IMR-90 (cell line): ENCODE measurements at regions not wholly inside any gene's neighbourhood (a gene's known extent, or its start where the extent isn't known, plus 50 kb on each side); places are given as distances from the start of the nearest gene placed in this dataset.

Experiments
- ATAC-seq: fragments of 200-7000 bp; cut with Tn5 transposase; 2 replicates; pipeline ENCODE4 v1.9.1; 2020; ENCODE audit warnings: low read depth, mild to moderate bottlenecking, moderate library complexity
- BruUV-seq: library from RNA; stranded (reverse); fragments of 400-500 nt; replicated peaks from 2 replicates; lab custom pipeline; 2021; lab: Mats Ljungman, UMichigan
- CTCF ChIA-PET: fragments of 300-600 bp; formaldehyde crosslinking; extraction: SDS; loops from one replicate; lab custom pipeline; 2021; ENCODE audit warnings: antibody characterized with exemption; lab: Yijun Ruan, JAX
- POLR2A ChIA-PET: fragments of 300-600 bp; sonication (Branson Sonifier 250); formaldehyde crosslinking; loops from one replicate; lab custom pipeline; 2022; ENCODE audit warnings: antibody characterized with exemption; ENCODE audit not compliant: unreplicated experiment; lab: Charles Lee
- DNase-seq: peaks from one replicate; pipeline ENCODE4 v3.0.0; 2013
- H2AFZ ChIP-seq: replicated peaks from 2 replicates; pipeline ENCODE3; 2013; ENCODE audit warnings: low read length, mild to moderate bottlenecking; ENCODE audit not compliant: poor library complexity
- H2AK5ac ChIP-seq: 2 replicates; pipeline ENCODE4 v1.6.1; 2013; ENCODE audit warnings: low read depth, low read length, inconsistent platforms
- H2AK9ac ChIP-seq: replicated peaks from 2 replicates; pipeline ENCODE3; 2013; ENCODE audit warnings: mild to moderate bottlenecking, low read depth, low read length, moderate library complexity; ENCODE audit not compliant: poor library complexity
- H2BK120ac ChIP-seq: 2 replicates; pipeline ENCODE4 v1.6.1; 2013; ENCODE audit warnings: low read depth, low read length, inconsistent platforms
- H2BK15ac ChIP-seq: 3 replicates; pipeline ENCODE4 v1.6.1; 2013; ENCODE audit warnings: low read depth, low read length, inconsistent platforms
- H2BK20ac ChIP-seq: 2 replicates; pipeline ENCODE4 v1.6.1; 2013; ENCODE audit warnings: low read depth, mild to moderate bottlenecking, inconsistent platforms, low read length, moderate library complexity
- H2BK5ac ChIP-seq: 2 replicates; pipeline ENCODE4 v1.6.1; 2013; ENCODE audit warnings: mild to moderate bottlenecking, low read depth, low read length, inconsistent platforms; ENCODE audit not compliant: poor library complexity, severe bottlenecking
- H3K14ac ChIP-seq: replicated peaks from 2 replicates; pipeline ENCODE4 v1.6.1; 2013; ENCODE audit warnings: low read depth, low read length, inconsistent platforms
- H3K18ac ChIP-seq: 2 replicates; pipeline ENCODE4 v1.6.1; 2013; ENCODE audit warnings: low read depth, low read length, control low read depth
- H3K23ac ChIP-seq: 2 replicates; pipeline ENCODE4 v1.6.1; 2013; ENCODE audit warnings: low read depth, low read length, inconsistent platforms
- H3K27ac ChIP-seq: 2 replicates; pipeline ENCODE4 v1.5.1; 2013; ENCODE audit warnings: mild to moderate bottlenecking, control low read depth, low read length; ENCODE audit not compliant: insufficient read depth
- H3K27me3 ChIP-seq: 2 replicates; pipeline ENCODE4 v1.6.1; 2013; ENCODE audit warnings: low read length; ENCODE audit not compliant: control insufficient read depth, insufficient read depth
- H3K36me3 ChIP-seq: 2 replicates; pipeline ENCODE4 v1.6.1; 2013; ENCODE audit warnings: low read length, mixed read lengths; ENCODE audit not compliant: control insufficient read depth, insufficient read depth
- H3K4ac ChIP-seq: 2 replicates; pipeline ENCODE4 v1.6.1; 2013; ENCODE audit warnings: low read depth, low read length, inconsistent platforms
- H3K4me1 ChIP-seq: 2 replicates; pipeline ENCODE4 v1.6.1; 2013; ENCODE audit warnings: low read length, mixed read lengths; ENCODE audit not compliant: control insufficient read depth, insufficient read depth
- H3K4me2 ChIP-seq: 2 replicates; pipeline ENCODE4 v1.6.1; 2013; ENCODE audit warnings: low read depth, mild to moderate bottlenecking, control low read depth, low read length, moderate library complexity
- H3K4me3 ChIP-seq: 2 replicates; pipeline ENCODE4 v1.5.1; 2013; ENCODE audit warnings: low read depth, mild to moderate bottlenecking, control low read depth, low read length, moderate library complexity; ENCODE audit not compliant: insufficient read depth
- H3K56ac ChIP-seq: 2 replicates; pipeline ENCODE4 v1.6.1; 2013; ENCODE audit warnings: low read length, inconsistent platforms; ENCODE audit not compliant: insufficient read depth; ENCODE audit errors: extremely low read depth
- H3K79me1 ChIP-seq, 2 experiments: 2 replicates each; pipeline ENCODE4 v1.6.1; 2013; ENCODE audit warnings: low read length in 2 of 2, inconsistent platforms in 1 of 2, low read depth in 1 of 2
- H3K9ac ChIP-seq: 2 replicates; pipeline ENCODE4 v1.6.1; 2013; ENCODE audit warnings: low read depth, low read length, control low read depth
- H3K9me1 ChIP-seq: 2 replicates; pipeline ENCODE4 v1.6.1; 2013; ENCODE audit warnings: low read length, inconsistent platforms; ENCODE audit not compliant: insufficient read depth
- H3K9me3 ChIP-seq: 2 replicates; pipeline ENCODE4 v1.6.1; 2013; ENCODE audit warnings: low read length; ENCODE audit not compliant: control insufficient read depth, insufficient read depth
- H4K20me1 ChIP-seq: 2 replicates; pipeline ENCODE4 v1.6.1; 2013; ENCODE audit warnings: low read length, inconsistent platforms; ENCODE audit not compliant: insufficient read depth
- H4K5ac ChIP-seq: 2 replicates; pipeline ENCODE4 v1.6.1; 2013; ENCODE audit warnings: mild to moderate bottlenecking, low read depth, low read length, control low read depth
- H4K8ac ChIP-seq, 2 experiments: 2 replicates each; pipeline ENCODE4 v1.6.1; 2013; ENCODE audit warnings: low read depth in 2 of 2, low read length in 2 of 2, control low read depth in 1 of 2, inconsistent platforms in 1 of 2
- H4K91ac ChIP-seq: 2 replicates; pipeline ENCODE4 v1.6.1; 2013; ENCODE audit warnings: low read depth, low read length, inconsistent platforms; ENCODE audit not compliant: insufficient read depth
- CEBPB ChIP-seq: IDR thresholded peaks from 2 replicates; pipeline ENCODE4 v1.6.1; 2012; ENCODE audit warnings: low read depth, low read length, improper control_type of control experiment
- MAFK ChIP-seq: IDR thresholded peaks from 2 replicates; pipeline ENCODE4 v1.6.1; 2012; ENCODE audit warnings: low read depth, low read length, improper control_type of control experiment
- MXI1 ChIP-seq: IDR thresholded peaks from 2 replicates; pipeline ENCODE4 v1.6.1; 2012; ENCODE audit warnings: low read depth, mild to moderate bottlenecking, low read length, moderate library complexity, borderline replicate concordance
- NFE2L2 ChIP-seq: fragments of 150-350 bp; IDR thresholded peaks from 2 replicates; pipeline ENCODE4 v1.6.1; 2016; ENCODE audit warnings: low read depth, mild to moderate bottlenecking, low read length
- RAD21 ChIP-seq: IDR thresholded peaks from 2 replicates; pipeline ENCODE4 v1.6.1; 2012; ENCODE audit warnings: low read length, improper control_type of control experiment
- WGBS, 2 experiments: methylation state at CpG; one replicate each; pipeline versions ENCODE4 v1.1.5 to v1.1.7; 2013; ENCODE audit warnings: missing lambda C conversion rate in 2 of 2; ENCODE audit not compliant: insufficient read length in 1 of 2; ENCODE audit errors: extremely low coverage in 2 of 2; 5-methylcytosine and 5-hydroxymethylcytosine counted together
- dilution Hi-C: fragments of 300-500 bp; cut with HindIII; formaldehyde crosslinking; loops from one replicate; pipeline ENCODE4 v1.14.3; 2018; ENCODE audit warnings: low sequenced_read_pairs; ENCODE audit not compliant: unreplicated experiment
- in situ Hi-C: fragments of 300-500 bp; cut with MboI; formaldehyde crosslinking; loops from 3 replicates; pipeline ENCODE4 v1.14.3; 2019; ENCODE audit warnings: low sequenced_read_pairs, inconsistent platforms, mixed read lengths
- intact Hi-C: fragments of 100-400 bp; cut with micrococcal nuclease; formaldehyde crosslinking; loops from 2 replicates; pipeline ENCODE4 v1.10.0; 2022

DNA sequence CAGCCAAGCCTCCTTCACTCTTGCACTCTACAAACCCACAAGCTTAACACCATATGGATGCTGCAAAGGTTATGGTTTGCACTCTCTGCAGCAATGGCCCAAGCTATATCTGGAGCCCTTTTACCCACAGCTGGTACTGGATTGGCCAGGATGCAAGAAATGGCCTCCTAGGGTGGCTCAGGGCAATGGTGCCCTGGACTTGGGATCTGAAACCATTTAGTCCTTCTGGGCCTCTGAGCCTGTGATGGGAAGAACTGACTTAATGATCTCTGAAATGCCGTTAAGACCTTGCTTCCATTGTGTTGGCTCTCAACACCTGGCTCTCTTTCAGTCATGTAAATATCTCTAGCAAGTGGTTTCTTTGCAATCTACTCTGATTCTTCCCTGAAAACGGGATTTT, 626.0 kb downstream of the KCTD8 start:
- H3K36me3 ChIP-seq: no peaks in the 10 kb centered on the region
- H3K79me1 ChIP-seq: no peaks in the 10 kb centered on the region
- intact Hi-C loops (no loop called here), dilution Hi-C loops (no loop called here), in situ Hi-C loops (no loop called here)
- no peak overlapping the region for H3K4me3 ChIP-seq
- no peak overlapping the region for H3K23ac ChIP-seq
- H3K27ac ChIP-seq: no peak overlapping the region
- no peak overlapping the region for H2BK120ac ChIP-seq
- no peak overlapping the region for H4K8ac ChIP-seq
- POLR2A ChIA-PET: no interaction called here
- no peak overlapping the region for H2AFZ ChIP-seq
- H2AK5ac ChIP-seq: no peak overlapping the region
- peaks cover 10% of the 10 kb centered on the region for H3K9me3 ChIP-seq
- H3K4ac ChIP-seq: no peak overlapping the region
- H3K9ac ChIP-seq: no peak overlapping the region
- no peaks in the 10 kb centered on the region for H3K9me1 ChIP-seq
- no peaks in the 10 kb centered on the region for H4K20me1 ChIP-seq
- no CpG with 5 or more reads among the region's 2 CpGs for WGBS, 2 experiments
- ATAC-seq (no peak), DNase-seq (no peak)
- no peak overlapping the region for H3K18ac ChIP-seq
- H2BK20ac ChIP-seq: no peak overlapping the region
- H3K27me3 ChIP-seq: no peaks in the 10 kb centered on the region
- no peak overlapping the region for H2BK15ac ChIP-seq
- no peak overlapping the region for H2AK9ac ChIP-seq
- H3K4me1 ChIP-seq: no peaks in the 10 kb centered on the region
- CTCF ChIA-PET: no interaction called here
- no peak overlapping the region for H3K56ac ChIP-seq
- H3K14ac ChIP-seq: no peak overlapping the region
- H4K91ac ChIP-seq: no peak overlapping the region
- TF ChIP-seq MAFK (no peak), CEBPB (no peak), NFE2L2 (no peak), RAD21 (no peak), MXI1 (no peak)
- no TSS peak for BruUV-seq
- H4K5ac ChIP-seq: no peak overlapping the region
- H2BK5ac ChIP-seq: no peak overlapping the region
- H3K4me2 ChIP-seq: no peak overlapping the region
